ENCODE measurements at regions not wholly inside any gene's neighbourhood (a gene's known extent, or its start where the extent isn't known, plus 50 kb on each side); places are given as distances from the start of the nearest gene placed in this dataset.

GRCh38 chr6:132122871-132123270 lies 171.7 kb upstream of the CCN2 start:
- no peak overlapping the region for H3K27ac ChIP-seq (replicated peaks in 1 of 4)
- H3K36me3 ChIP-seq: no peaks in the 10 kb centered on the region
- no peak overlapping the region for H3K4me3 ChIP-seq
- no peaks in the 10 kb centered on the region for H3K27me3 ChIP-seq
- DNase-seq (ENCODE audit: extremely low spot score): no peak
- TF ChIP-seq CTCF (IDR thresholded peaks at IDR 0.05) (no peak), POLR2AphosphoS5 (IDR thresholded peaks at IDR 0.05) (no peak), EP300 (IDR thresholded peaks at IDR 0.05) (no peak), POLR2A (IDR thresholded peaks at IDR 0.05; ENCODE audit: low read depth) (no peak)
- peaks cover 0 to 8% (median 0%) of the 10 kb centered on the region in 4 donors for H3K4me1 ChIP-seq
- WGBS: 49% methylated on average over 4 of the region's 4 CpGs
- intact Hi-C loops (cut with DNase I): no loop called here
- H3K9me3 ChIP-seq: no peaks in the 10 kb centered on the region

- Histone ChIP-seq H3K36me3 (no peaks in the 10 kb centered on the region), H3K27me3 (no peaks in the 10 kb centered on the region), H3K9me3 (no peaks in the 10 kb centered on the region), H3K4me3 (no peak overlapping the region), H3K4me1 (peaks cover 0 to 8% (median 0%) of the 10 kb centered on the region in 4 donors), H3K27ac (replicated peaks in 1 of 4) (no peak overlapping the region)
- DNase-seq (ENCODE audit: extremely low spot score): no peak
- TF ChIP-seq POLR2AphosphoS5 (IDR thresholded peaks at IDR 0.05) (no peak), POLR2A (IDR thresholded peaks at IDR 0.05; ENCODE audit: low read depth) (no peak), CTCF (IDR thresholded peaks at IDR 0.05) (no peak), EP300 (IDR thresholded peaks at IDR 0.05) (no peak)
- intact Hi-C loops (cut with DNase I): no loop called here
These were observed 171.0 kb upstream of the CCN2 start for GRCh38 chr6:132122176-132122575.

- TF ChIP-seq EP300 (IDR thresholded peaks at IDR 0.05) (no peak), POLR2A (IDR thresholded peaks at IDR 0.05; ENCODE audit: low read depth) (no peak), CTCF (IDR thresholded peaks at IDR 0.05) (no peak), POLR2AphosphoS5 (IDR thresholded peaks at IDR 0.05) (no peak)
- H3K4me1 ChIP-seq: peaks cover 0 to 10% (median 6%) of the 10 kb centered on the region in 4 donors
- no peaks in the 10 kb centered on the region for H3K9me3 ChIP-seq
- 92% methylated on average over 1 of the region's 1 CpG for WGBS
- no peak overlapping the region for H3K27ac ChIP-seq (replicated peaks in 1 of 4)
- H3K27me3 ChIP-seq: no peaks in the 10 kb centered on the region
- intact Hi-C loops (cut with DNase I): no loop called here
- H3K4me3 ChIP-seq: no peak overlapping the region
- H3K36me3 ChIP-seq: no peaks in the 10 kb centered on the region
- DNase-seq (ENCODE audit: extremely low spot score): no peak
These were observed 167.0 kb upstream of the CCN2 start for GRCh38 chr6:132118144-132118543.

GRCh38 chr6:132115714-132116366 lies 164.7 kb upstream of the CCN2 start:
- H3K27ac ChIP-seq (replicated peaks in 1 of 4): peak overlapping the region in 1 of 4 donors; percentile 30
- H3K4me1 ChIP-seq: peaks cover 0 to 10% (median 6%) of the 10 kb centered on the region in 4 donors
- 66% methylated on average over 7 of the region's 7 CpGs for WGBS
- TF ChIP-seq EP300 (IDR thresholded peaks at IDR 0.05) (no peak), POLR2AphosphoS5 (IDR thresholded peaks at IDR 0.05) (no peak), POLR2A (IDR thresholded peaks at IDR 0.05; ENCODE audit: low read depth) (no peak), CTCF (IDR thresholded peaks at IDR 0.05) (no peak)
- H3K27me3 ChIP-seq: no peaks in the 10 kb centered on the region
- no peak for DNase-seq (ENCODE audit: extremely low spot score)
- no peaks in the 10 kb centered on the region for H3K36me3 ChIP-seq
- H3K9me3 ChIP-seq: no peaks in the 10 kb centered on the region
- intact Hi-C loops (cut with DNase I): no loop called here
- H3K4me3 ChIP-seq: peak overlapping the region; percentile 10 to 34 (median 33)

All from esophagus muscularis mucosa (tissue), 4 donors.